NT2/D1 (cell line): ENCODE measurements at regions not wholly inside any gene's neighbourhood (a gene's known extent, or its start where the extent isn't known, plus 50 kb on each side); places are given as distances from the start of the nearest gene placed in this dataset.
A peak's percentile ranks its signal among the peaks of the same experiment; 100 is the strongest.

Experiments
- DNase-seq: peaks from one replicate; pipeline ENCODE4 v3.0.0-alpha.2; 2011; ENCODE audit warnings: low read depth, low spot score
- H3K27me3 ChIP-seq: 2 replicates; pipeline ENCODE4 v1.6.0; 2011; ENCODE audit warnings: mild to moderate bottlenecking; ENCODE audit not compliant: insufficient read length, insufficient read depth
- H3K36me3 ChIP-seq: 2 replicates; pipeline ENCODE4 v1.6.1; 2011; ENCODE audit warnings: mild to moderate bottlenecking, low read length, mixed read lengths; ENCODE audit not compliant: insufficient read depth, insufficient read length
- H3K4me1 ChIP-seq: 2 replicates; pipeline ENCODE4 v1.5.1; 2011; ENCODE audit not compliant: insufficient read depth, insufficient read length
- H3K4me3 ChIP-seq: 2 replicates; pipeline ENCODE4 v1.5.1; 2011; ENCODE audit warnings: low read depth; ENCODE audit not compliant: insufficient read length
- H3K9ac ChIP-seq: 2 replicates; pipeline ENCODE4 v1.6.0; 2011; ENCODE audit warnings: low read depth; ENCODE audit not compliant: insufficient read length
- H3K9me3 ChIP-seq: 2 replicates; pipeline ENCODE4 v1.5.1; 2011; ENCODE audit warnings: mild to moderate bottlenecking, low read length; ENCODE audit not compliant: insufficient read depth
- SUZ12 ChIP-seq: IDR thresholded peaks from 2 replicates; pipeline ENCODE4 v1.6.1; 2011; ENCODE audit not compliant: insufficient read length, insufficient read depth; ENCODE audit errors: extremely low read depth
- YY1 ChIP-seq: IDR thresholded peaks from 2 replicates; pipeline ENCODE4 v1.6.1; 2011; ENCODE audit not compliant: insufficient read length, insufficient read depth
- ZNF274 ChIP-seq: IDR thresholded peaks from 2 replicates; pipeline ENCODE4 v1.6.1; 2011; ENCODE audit warnings: mild to moderate bottlenecking, low read depth, low read length

GRCh38 chr16:65919986-65920376 is 446.5 kb upstream of the CDH5 start:
- Histone ChIP-seq H3K9me3 (no peaks in the 10 kb centered on the region), H3K36me3 (no peaks in the 10 kb centered on the region), H3K4me3 (no peak overlapping the region), H3K9ac (no peak overlapping the region), H3K27me3 (peaks cover 8% of the 10 kb centered on the region), H3K4me1 (peaks cover 4% of the 10 kb centered on the region)
- DNase-seq: no peak
- TF ChIP-seq ZNF274 (no peak), SUZ12 (no peak), YY1 (no peak)

- H3K4me3 ChIP-seq: no peak overlapping the region
- H3K9ac ChIP-seq: no peak overlapping the region
- TF ChIP-seq YY1 (no peak), ZNF274 (no peak), SUZ12 (no peak)
- H3K4me1 ChIP-seq: peaks cover 4% of the 10 kb centered on the region
- H3K27me3 ChIP-seq: peaks cover 8% of the 10 kb centered on the region
- H3K36me3 ChIP-seq: no peaks in the 10 kb centered on the region
- DNase-seq: peak; percentile 15
- H3K9me3 ChIP-seq: no peaks in the 10 kb centered on the region
Observed at GRCh38 chr16:65919145-65919985, 447.1 kb upstream of the CDH5 start.

- H3K9me3 ChIP-seq: no peaks in the 10 kb centered on the region
- peaks cover 8% of the 10 kb centered on the region for H3K27me3 ChIP-seq
- no peak for DNase-seq
Observed at GRCh38 chr16:65917466-65917865, 449.0 kb upstream of the CDH5 start.

GRCh38 chr16:65916995-65917394 is 449.5 kb upstream of the CDH5 start:
- Histone ChIP-seq H3K9ac (no peak overlapping the region), H3K36me3 (no peaks in the 10 kb centered on the region), H3K27me3 (peaks cover 8% of the 10 kb centered on the region), H3K9me3 (no peaks in the 10 kb centered on the region), H3K4me1 (peaks cover 4% of the 10 kb centered on the region), H3K4me3 (no peak overlapping the region)
- no peak for TF ChIP-seq SUZ12
- TF ChIP-seq ZNF274: no peak
- TF ChIP-seq YY1: no peak
- DNase-seq: no peak

More at GRCh38 chr16:65917466-65917865, 449.0 kb upstream of the CDH5 start:
- TF ChIP-seq SUZ12 (no peak), ZNF274 (no peak), YY1 (no peak)
- Histone ChIP-seq H3K4me3 (no peak overlapping the region), H3K36me3 (no peaks in the 10 kb centered on the region), H3K4me1 (peaks cover 4% of the 10 kb centered on the region), H3K9ac (no peak overlapping the region)

- no peak overlapping the region for H3K4me3 ChIP-seq
- no peak for DNase-seq
- H3K9ac ChIP-seq: no peak overlapping the region
- TF ChIP-seq YY1: no peak
- H3K36me3 ChIP-seq: no peaks in the 10 kb centered on the region
- no peaks in the 10 kb centered on the region for H3K4me1 ChIP-seq
- no peaks in the 10 kb centered on the region for H3K9me3 ChIP-seq
- no peaks in the 10 kb centered on the region for H3K27me3 ChIP-seq
Observed at GRCh38 chr16:65910291-65910690, 456.2 kb upstream of the CDH5 start.

GRCh38 chr16:65909310-65910050 is 457.0 kb upstream of the CDH5 start:
- DNase-seq: no peak
- Histone ChIP-seq H3K4me1 (no peaks in the 10 kb centered on the region), H3K9me3 (no peaks in the 10 kb centered on the region), H3K4me3 (no peak overlapping the region), H3K9ac (no peak overlapping the region), H3K27me3 (no peaks in the 10 kb centered on the region), H3K36me3 (no peaks in the 10 kb centered on the region)
- TF ChIP-seq SUZ12 (no peak), ZNF274 (no peak), YY1 (no peak)

DNA sequence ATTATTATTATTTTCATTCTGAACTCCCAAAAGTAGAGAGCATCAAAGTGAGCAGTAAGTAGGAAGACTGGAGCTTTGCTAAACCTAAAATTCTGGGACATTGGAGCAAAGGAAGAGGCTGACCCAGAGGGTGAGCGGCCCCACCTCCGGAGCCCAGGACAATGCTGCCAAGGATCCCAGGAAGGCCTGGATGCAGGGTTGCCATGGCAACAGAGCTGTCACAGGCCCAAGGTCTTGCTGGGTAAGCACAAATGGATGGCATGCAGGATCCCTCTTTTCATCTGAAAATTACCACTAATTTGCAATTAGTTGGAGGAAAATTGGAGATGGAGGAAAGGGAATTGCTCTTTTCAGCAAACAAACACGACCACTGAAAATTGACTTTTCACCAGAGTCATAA is 457.9 kb upstream of the CDH5 start:
- Histone ChIP-seq H3K27me3 (no peaks in the 10 kb centered on the region), H3K4me1 (no peaks in the 10 kb centered on the region), H3K36me3 (no peaks in the 10 kb centered on the region), H3K9me3 (no peaks in the 10 kb centered on the region), H3K9ac (no peak overlapping the region), H3K4me3 (no peak overlapping the region)
- DNase-seq: peak; percentile 35
- TF ChIP-seq ZNF274 (no peak), SUZ12 (no peak), YY1 (no peak)
